OCI-LY7 (cell line): ENCODE measurements at regions not wholly inside any gene's neighbourhood (a gene's known extent, or its start where the extent isn't known, plus 50 kb on each side); places are given as distances from the start of the nearest gene placed in this dataset.

Experiments
- BruUV-seq: library from RNA; stranded (reverse); fragments of 400-500 nt; replicated peaks from 2 replicates; lab custom pipeline; 2021; lab: Mats Ljungman, UMichigan
- CTCF ChIA-PET: fragments of 300-600 bp; sonication (Branson Sonifier 250); formaldehyde crosslinking; loops from one replicate; lab custom pipeline; 2022; ENCODE audit warnings: antibody characterized with exemption; ENCODE audit not compliant: unreplicated experiment; lab: Charles Lee
- POLR2A ChIA-PET: fragments of 300-600 bp; sonication (Branson Sonifier 250); formaldehyde crosslinking; loops from one replicate; lab custom pipeline; 2022; ENCODE audit warnings: antibody characterized with exemption; lab: Charles Lee
- DNase-seq: peaks from one replicate; pipeline ENCODE4 v3.0.0-alpha.2; 2015; ENCODE audit warnings: low spot score
- H2AFZ ChIP-seq: fragments of 200-600 bp; sonication (generic), shearing (Covaris generic); 2 replicates; pipeline ENCODE4 v1.6.1; 2014; ENCODE audit warnings: mild to moderate bottlenecking, antibody characterized with exemption, low read length, moderate library complexity
- H3K27ac ChIP-seq: fragments of 200-600 bp; sonication (generic); 2 replicates; pipeline ENCODE4 v1.5.1; 2014; ENCODE audit warnings: mixed run types, low read depth, mild to moderate bottlenecking, moderate library complexity, low read length, inconsistent platforms; ENCODE audit not compliant: poor library complexity, severe bottlenecking
- H3K36me3 ChIP-seq: fragments of 200-600 bp; sonication (generic); 2 replicates; pipeline ENCODE4 v1.6.1; 2014; ENCODE audit warnings: mild to moderate bottlenecking, antibody characterized with exemption, low read length, moderate library complexity, mixed read lengths; ENCODE audit not compliant: insufficient read depth
- H3K4me1 ChIP-seq: fragments of 200-600 bp; sonication (generic); 2 replicates; pipeline ENCODE4 v1.5.1; 2014; ENCODE audit warnings: mild to moderate bottlenecking, low read length; ENCODE audit not compliant: insufficient read depth, poor library complexity, severe bottlenecking
- H3K4me2 ChIP-seq: fragments of 200-600 bp; sonication (generic); 2 replicates; pipeline ENCODE4 v1.6.1; 2014; ENCODE audit warnings: mild to moderate bottlenecking, low read length
- H3K4me3 ChIP-seq: fragments of 200-600 bp; sonication (generic); 2 replicates; pipeline ENCODE4 v1.5.1; 2014; ENCODE audit warnings: mild to moderate bottlenecking, low read depth, low read length; ENCODE audit not compliant: poor library complexity, severe bottlenecking
- H3K79me2 ChIP-seq: fragments of 200-600 bp; sonication (generic); 2 replicates; pipeline ENCODE4 v1.6.1; 2016; ENCODE audit warnings: low read depth, mild to moderate bottlenecking, low read length, moderate library complexity, mixed read lengths; ENCODE audit not compliant: insufficient read depth
- H3K9me2 ChIP-seq: fragments of 200-600 bp; sonication (generic); 2 replicates; pipeline ENCODE4 v1.6.1; 2016; ENCODE audit warnings: mild to moderate bottlenecking, low read length, mixed read lengths; ENCODE audit not compliant: insufficient read depth
- H3K9me3 ChIP-seq: fragments of 200-600 bp; sonication (generic); 2 replicates; pipeline ENCODE4 v1.6.1; 2014; ENCODE audit warnings: mild to moderate bottlenecking, mixed run types, low read length, mixed read lengths
- H4K20me1 ChIP-seq: fragments of 200-600 bp; sonication (generic); 2 replicates; pipeline ENCODE4 v1.6.1; 2014; ENCODE audit warnings: mild to moderate bottlenecking, antibody characterized with exemption, low read length, moderate library complexity, mixed read lengths; ENCODE audit not compliant: insufficient read depth
- CTCF ChIP-seq: fragments of 200-600 bp; sonication (generic); conservative IDR thresholded peaks from 2 replicates; pipeline ENCODE4 v1.5.1; 2014; ENCODE audit warnings: mild to moderate bottlenecking, antibody characterized with exemption, low read length, moderate library complexity, mixed read lengths
- EZH2phosphoT487 ChIP-seq: fragments of 200-600 bp; sonication (generic); IDR thresholded peaks from 2 replicates; pipeline ENCODE4 v1.6.1; 2018; ENCODE audit warnings: low read depth, borderline replicate concordance, mild to moderate bottlenecking, mixed run types, antibody characterized with exemption, low read length, moderate library complexity, mixed read lengths
- intact Hi-C: fragments of 100-400 bp; cut with micrococcal nuclease; formaldehyde crosslinking; loops from one replicate; pipeline ENCODE4 v1.10.0; 2022; ENCODE audit not compliant: unreplicated experiment

DNA sequence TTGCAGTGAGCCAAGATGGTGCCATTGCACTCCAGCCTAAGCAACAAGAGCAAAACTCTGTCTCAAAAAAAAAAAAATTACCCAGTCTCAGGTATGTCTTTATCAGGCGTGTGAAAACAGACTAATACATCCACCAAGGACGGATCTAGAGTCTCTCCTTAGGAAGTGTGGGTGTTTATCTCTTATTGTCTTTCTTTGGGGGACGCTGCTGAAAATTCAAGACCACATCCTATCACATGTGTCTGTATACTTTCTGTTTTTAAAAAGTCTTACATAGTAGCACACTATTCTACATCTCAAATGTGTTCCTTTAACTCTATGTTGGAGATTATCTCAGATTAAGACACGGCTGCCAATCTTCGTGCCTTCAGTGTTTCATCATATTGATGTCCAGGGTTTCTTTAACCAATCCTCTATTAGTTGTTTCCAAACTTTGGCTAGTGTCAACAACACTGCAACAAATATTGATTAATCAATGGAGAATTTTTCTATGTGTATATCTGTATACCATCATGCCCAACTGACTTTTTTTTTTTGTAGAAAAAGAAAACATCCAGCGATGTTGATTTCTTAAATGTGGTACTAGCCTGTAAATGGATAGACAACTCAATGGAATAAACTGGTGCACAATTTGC, 92.3 kb upstream of the KDM7A start:
- ChIA-PET POLR2A (no interaction called here), CTCF (no interaction called here)
- Histone ChIP-seq H3K9me2 (no peaks in the 10 kb centered on the region), H3K36me3 (no peaks in the 10 kb centered on the region), H3K4me3 (no peak overlapping the region), H3K4me2 (no peak overlapping the region), H3K79me2 (no peaks in the 10 kb centered on the region), H2AFZ (no peak overlapping the region), H3K9me3 (no peaks in the 10 kb centered on the region), H3K4me1 (no peaks in the 10 kb centered on the region), H3K27ac (no peak overlapping the region), H4K20me1 (no peaks in the 10 kb centered on the region)
- no peak for DNase-seq
- BruUV-seq, result no TSS peak
- TF ChIP-seq EZH2phosphoT487, result no peak
- no peak for TF ChIP-seq CTCF
- intact Hi-C loops, result no loop called here

DNA sequence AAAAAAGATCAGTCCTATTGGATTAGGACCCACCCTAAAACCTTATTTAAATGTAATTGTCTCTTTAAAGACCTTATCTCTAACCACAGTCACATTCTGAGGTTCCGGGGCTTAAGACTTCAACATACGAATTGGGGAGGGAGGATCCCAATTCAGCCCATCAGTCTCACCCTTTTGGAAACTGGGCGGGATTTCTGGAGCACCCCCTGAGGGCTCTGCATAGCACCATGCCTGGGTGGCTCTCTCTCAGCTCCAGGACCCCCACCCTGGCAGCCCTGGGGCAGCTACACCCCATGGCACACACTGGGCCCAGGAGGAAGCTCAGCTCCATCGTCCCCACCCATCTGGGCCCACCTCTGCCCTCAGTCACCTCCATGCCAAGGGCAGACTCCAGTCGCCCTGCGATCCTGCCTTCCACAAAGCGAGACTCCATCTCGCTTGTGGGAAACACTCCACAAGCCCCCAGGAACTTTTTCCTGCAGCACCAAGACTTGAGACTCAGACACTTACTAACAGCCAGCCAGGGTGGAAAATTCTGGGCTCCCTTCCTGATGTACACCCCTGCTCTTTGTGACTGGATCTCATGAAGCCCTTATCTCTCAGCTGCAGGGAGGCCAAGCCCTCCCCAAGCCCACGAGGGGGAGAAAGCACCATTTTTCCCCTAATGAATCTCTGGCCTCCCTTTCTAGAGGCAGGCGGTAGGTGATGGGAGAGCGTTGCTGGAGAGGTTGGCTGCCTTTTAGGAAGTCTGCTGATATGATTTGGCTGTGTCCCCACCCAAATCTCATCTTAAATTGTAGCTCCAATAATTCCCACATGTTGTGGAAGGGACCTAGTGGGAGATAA, 90.8 kb upstream of the KDM7A start:
- H4K20me1 ChIP-seq, result no peaks in the 10 kb centered on the region
- no peak overlapping the region for H2AFZ ChIP-seq
- ChIA-PET CTCF (no interaction called here), POLR2A (interaction anchor here (0.6 to 0.7 kb wide), 2 partner anchors 26 to 266 kb away, joined by 3 read pairs; no protein-coding TSS in a partner anchor)
- TF ChIP-seq CTCF (no peak), EZH2phosphoT487 (no peak)
- intact Hi-C loops, result no loop called here
- no peak overlapping the region for H3K4me2 ChIP-seq
- H3K4me1 ChIP-seq, result no peaks in the 10 kb centered on the region
- BruUV-seq, result no TSS peak
- DNase-seq, result no peak
- no peaks in the 10 kb centered on the region for H3K36me3 ChIP-seq
- no peaks in the 10 kb centered on the region for H3K79me2 ChIP-seq
- H3K4me3 ChIP-seq, result no peak overlapping the region
- H3K27ac ChIP-seq, result no peak overlapping the region
- no peaks in the 10 kb centered on the region for H3K9me2 ChIP-seq
- H3K9me3 ChIP-seq, result no peaks in the 10 kb centered on the region

DNA sequence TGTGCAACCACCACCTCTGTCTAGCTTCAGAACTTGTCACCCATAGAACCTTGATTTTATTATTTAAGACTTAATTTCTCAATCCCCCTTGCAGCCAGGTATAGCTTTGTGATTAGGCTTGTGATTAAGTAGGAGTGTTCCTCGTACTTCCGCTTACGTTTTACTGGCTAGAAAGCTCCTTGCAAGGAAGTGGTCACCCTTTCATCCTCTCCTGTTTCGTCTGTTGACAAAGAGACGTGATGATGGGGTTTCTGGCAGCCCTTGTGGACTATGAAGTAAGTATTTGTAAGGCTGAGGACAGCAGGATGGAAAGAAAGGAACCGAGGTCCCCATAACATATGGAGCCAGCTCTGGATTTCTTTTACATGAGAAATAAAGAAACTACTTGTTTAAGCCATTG, 86.5 kb upstream of the KDM7A start:
- no peak for DNase-seq
- Histone ChIP-seq H3K36me3 (no peaks in the 10 kb centered on the region), H3K27ac (no peak overlapping the region), H3K9me2 (no peaks in the 10 kb centered on the region), H3K4me3 (no peak overlapping the region), H4K20me1 (no peaks in the 10 kb centered on the region), H2AFZ (no peak overlapping the region), H3K4me1 (no peaks in the 10 kb centered on the region), H3K79me2 (no peaks in the 10 kb centered on the region), H3K4me2 (no peak overlapping the region), H3K9me3 (no peaks in the 10 kb centered on the region)
- ChIA-PET POLR2A (interaction anchor here (0.7 to 0.9 kb wide), 2 partner anchors 14 to 69 kb away, joined by 3 to 4 read pairs; no protein-coding TSS in a partner anchor), CTCF (no interaction called here)
- TF ChIP-seq CTCF (no peak), EZH2phosphoT487 (no peak)
- intact Hi-C loops, result no loop called here
- BruUV-seq, result no TSS peak
